ENCODE measurements at regions not wholly inside any gene's neighbourhood (a gene's known extent, or its start where the extent isn't known, plus 50 kb on each side); places are given as distances from the start of the nearest gene placed in this dataset.

GRCh38 chr21:27058673-27059605 is 92.1 kb upstream of the ADAMTS5 start:
- WGBS: 91% methylated on average over 2 of the region's 2 CpGs

DNA sequence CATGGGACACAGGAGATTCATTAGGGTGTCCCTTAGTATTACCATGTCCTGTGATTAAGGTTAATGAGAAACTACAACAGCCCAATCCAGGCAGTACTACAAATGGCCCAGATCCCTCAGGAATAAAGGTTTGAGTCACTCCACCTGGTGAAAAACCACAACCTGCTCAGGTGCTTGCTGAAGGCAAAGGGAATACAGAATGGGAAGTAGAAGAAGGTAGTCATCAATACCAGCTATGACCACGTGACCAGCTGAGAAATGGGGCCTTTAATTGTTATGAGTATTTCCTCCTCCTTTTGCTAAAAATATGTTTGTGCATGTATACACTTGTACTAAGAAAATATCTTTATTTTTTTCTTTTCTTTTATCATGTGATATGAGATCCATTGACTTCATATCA is 91.1 kb upstream of the ADAMTS5 start:
- Histone ChIP-seq H3K9me3 (no peaks in the 10 kb centered on the region), H3K4me3 (no peak overlapping the region), H3K4me1 (no peaks in the 10 kb centered on the region), H3K27ac (no peak overlapping the region), H3K36me3 (no peaks in the 10 kb centered on the region), H3K27me3 (no peaks in the 10 kb centered on the region)
- no peak for DNase-seq (ENCODE audit: low spot score in 2 of 2)
- no peak for TF ChIP-seq EP300 (IDR thresholded peaks at IDR 0.05)
- TF ChIP-seq POLR2AphosphoS5 (IDR thresholded peaks at IDR 0.05): no peak
- no peak for TF ChIP-seq POLR2A (IDR thresholded peaks at IDR 0.05)
- TF ChIP-seq CTCF (IDR thresholded peaks at IDR 0.05): no peak
- WGBS: 82% methylated on average over 1 of the region's 1 CpG

More at GRCh38 chr21:27058673-27059605, 92.1 kb upstream of the ADAMTS5 start:
- Histone ChIP-seq H3K27me3 (no peaks in the 10 kb centered on the region), H3K27ac (no peak overlapping the region), H3K9me3 (no peaks in the 10 kb centered on the region), H3K36me3 (no peaks in the 10 kb centered on the region), H3K4me1 (no peaks in the 10 kb centered on the region), H3K4me3 (no peak overlapping the region)
- TF ChIP-seq POLR2A (IDR thresholded peaks at IDR 0.05) (no peak), CTCF (IDR thresholded peaks at IDR 0.05) (no peak), POLR2AphosphoS5 (IDR thresholded peaks at IDR 0.05) (no peak), EP300 (IDR thresholded peaks at IDR 0.05) (no peak)
- no peak for DNase-seq (ENCODE audit: low spot score in 2 of 2)

GRCh38 chr21:27047658-27048314 is 80.9 kb upstream of the ADAMTS5 start:
- H3K4me3 ChIP-seq: no peak overlapping the region
- H3K36me3 ChIP-seq: no peaks in the 10 kb centered on the region
- H3K27me3 ChIP-seq: no peaks in the 10 kb centered on the region
- no peak for DNase-seq (ENCODE audit: low spot score in 2 of 2)
- peaks cover 14% of the 10 kb centered on the region for H3K4me1 ChIP-seq
- no peaks in the 10 kb centered on the region for H3K9me3 ChIP-seq
- peak overlapping the region; percentile 29 for H3K27ac ChIP-seq
- TF ChIP-seq EP300 (IDR thresholded peaks at IDR 0.05) (no peak), POLR2A (IDR thresholded peaks at IDR 0.05) (no peak), POLR2AphosphoS5 (IDR thresholded peaks at IDR 0.05) (no peak), CTCF (IDR thresholded peaks at IDR 0.05) (no peak)

DNA sequence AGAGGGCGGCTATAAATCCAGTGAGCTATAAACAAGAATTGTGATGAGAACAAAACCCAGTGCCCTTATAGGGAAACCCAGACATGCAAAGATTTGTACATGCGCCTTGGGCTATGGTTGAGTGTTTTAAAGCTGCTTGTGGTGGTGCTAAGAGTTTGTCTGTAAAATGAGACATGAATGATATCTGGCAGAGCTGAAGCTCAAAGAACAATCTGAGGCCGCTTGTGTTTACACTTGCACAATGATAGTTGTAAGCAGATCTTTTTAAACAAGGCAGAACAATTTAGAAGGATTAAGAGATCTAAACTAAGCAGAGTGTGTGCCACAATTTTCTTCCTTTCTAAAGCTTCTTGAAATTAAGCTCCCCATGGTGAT is 80.4 kb upstream of the ADAMTS5 start:
- WGBS: 40% methylated on average over 3 of the region's 3 CpGs
- Histone ChIP-seq H3K9me3 (no peaks in the 10 kb centered on the region), H3K4me3 (no peak overlapping the region), H3K27me3 (no peaks in the 10 kb centered on the region), H3K4me1 (peaks cover 14% of the 10 kb centered on the region), H3K27ac (peak overlapping the region; percentile 29), H3K36me3 (no peaks in the 10 kb centered on the region)
- TF ChIP-seq POLR2AphosphoS5 (IDR thresholded peaks at IDR 0.05): no peak
- no peak for TF ChIP-seq EP300 (IDR thresholded peaks at IDR 0.05)
- no peak for TF ChIP-seq CTCF (IDR thresholded peaks at IDR 0.05)
- no peak for TF ChIP-seq POLR2A (IDR thresholded peaks at IDR 0.05)
- no peak for DNase-seq (ENCODE audit: low spot score in 2 of 2)

DNA sequence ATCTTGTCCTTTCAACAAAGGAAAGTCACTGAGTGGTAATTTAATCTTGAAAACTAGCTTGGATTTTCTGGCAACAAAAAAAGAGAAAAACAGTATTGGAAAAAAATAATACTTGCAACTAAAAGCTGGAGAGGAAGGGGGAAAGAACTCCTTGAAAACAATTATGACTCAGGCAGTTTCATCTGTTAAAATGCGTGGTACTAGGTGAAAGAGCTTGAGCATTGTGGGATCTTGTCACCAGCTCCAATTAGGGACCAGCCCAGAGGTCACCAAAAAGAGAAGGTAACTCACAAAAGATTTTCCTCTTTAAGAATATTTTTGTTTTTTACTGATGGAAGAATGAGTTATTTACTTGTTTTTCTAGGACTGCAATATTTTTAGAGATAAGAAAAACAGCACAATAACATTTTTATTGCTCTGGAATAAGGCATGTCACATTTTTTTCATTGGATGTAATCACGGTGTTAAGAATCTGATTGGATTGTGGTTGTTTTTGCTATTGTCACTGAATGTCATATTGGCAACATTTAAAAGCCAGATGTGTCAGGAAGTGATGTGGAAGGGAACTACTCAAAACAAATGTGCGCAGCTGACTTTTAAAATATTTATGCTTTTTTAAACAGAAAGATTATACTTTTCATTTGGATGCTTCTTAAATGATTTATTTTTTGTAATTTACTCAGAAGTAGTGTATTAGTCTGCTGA is 78.5 kb upstream of the ADAMTS5 start:
- no peaks in the 10 kb centered on the region for H3K36me3 ChIP-seq
- H3K4me3 ChIP-seq: no peak overlapping the region
- no peaks in the 10 kb centered on the region for H3K27me3 ChIP-seq
- 60% methylated on average over 3 of the region's 3 CpGs for WGBS
- H3K9me3 ChIP-seq: no peaks in the 10 kb centered on the region
- no peak for TF ChIP-seq POLR2AphosphoS5 (IDR thresholded peaks at IDR 0.05)
- no peak for TF ChIP-seq POLR2A (IDR thresholded peaks at IDR 0.05)
- TF ChIP-seq EP300 (IDR thresholded peaks at IDR 0.05): no peak
- TF ChIP-seq CTCF (IDR thresholded peaks at IDR 0.05): no peak
- H3K27ac ChIP-seq: no peak overlapping the region
- peaks cover 14% of the 10 kb centered on the region for H3K4me1 ChIP-seq
- no peak for DNase-seq (ENCODE audit: low spot score in 2 of 2)

Data from suprapubic skin (tissue), 4 donors.